HepG2 (cell line): ENCODE measurements at regions not wholly inside any gene's neighbourhood (a gene's known extent, or its start where the extent isn't known, plus 50 kb on each side); places are given as distances from the start of the nearest gene placed in this dataset.

ENCODE experiments used
- ATAC-seq: fragments of 200-7000 bp; cut with Tn5 transposase; 3 replicates; pipeline ENCODE4 v1.9.1; 2020; ENCODE audit warnings: mild to moderate bottlenecking, moderate library complexity
- BruUV-seq: library from RNA; stranded (reverse); fragments of 400-500 nt; replicated peaks from 2 replicates; lab custom pipeline; 2021; lab: Mats Ljungman, UMichigan
- CTCF ChIA-PET: fragments of 300-600 bp; formaldehyde crosslinking; extraction: SDS; loops from one replicate; lab custom pipeline; 2021; ENCODE audit warnings: low total read pairs, inconsistent platforms, low intra/inter-chr PET ratio; lab: Yijun Ruan, JAX
- POLR2A ChIA-PET: fragments of 350-600 bp; sonication (Branson Sonifier 250); formaldehyde crosslinking; loops from one replicate; lab custom pipeline; 2020; ENCODE audit warnings: antibody characterized with exemption, inconsistent platforms; lab: Yijun Ruan, JAX
- DNase-seq: peaks from one replicate; pipeline ENCODE4 v3.0.0-alpha.2; 2015; ENCODE audit warnings: low spot score
- FAIRE-seq: peaks from 3 replicates; lab custom pipeline; 2011; peaks lifted over from hg19 to GRCh38; lab: Jason Lieb, UNC
- H2AFZ ChIP-seq: one replicate; pipeline ENCODE4 v1.6.1; 2011; ENCODE audit warnings: low read length, inconsistent platforms
- H3K27ac ChIP-seq: fragments of 300-600 bp; 3 replicates; pipeline ENCODE4 v1.8.0; 2011; ENCODE audit warnings: mixed run types, mild to moderate bottlenecking, mixed read lengths, low read length, inconsistent platforms; ENCODE audit not compliant: insufficient read depth; ENCODE audit errors: extremely low read length
- H3K27me3 ChIP-seq, 2 experiments: fragments of 200-600 bp in 1 of 2; 2 replicates in 1 of 2; 3 replicates in 1 of 2; pipeline versions ENCODE4 v1.6.0 to v1.8.0; 2011; ENCODE audit warnings: low read length in 2 of 2, mild to moderate bottlenecking in 2 of 2, moderate library complexity in 2 of 2, inconsistent platforms in 1 of 2; ENCODE audit not compliant: insufficient read depth in 2 of 2, control insufficient read depth in 1 of 2
- H3K36me3 ChIP-seq, 2 experiments: fragments of 200-600 bp in 1 of 2; replicated peaks in 1 of 2; 2 replicates in 1 of 2; 3 replicates in 1 of 2; pipeline versions ENCODE4 v1.5.1 to v1.8.0; 2011; ENCODE audit warnings: low read length in 2 of 2, inconsistent platforms in 1 of 2; ENCODE audit not compliant: insufficient read depth in 2 of 2, control insufficient read depth in 1 of 2
- H3K4me1 ChIP-seq: 2 replicates; pipeline ENCODE4 v1.5.1; 2012; ENCODE audit warnings: low read length, inconsistent platforms; ENCODE audit not compliant: insufficient read depth
- H3K4me2 ChIP-seq: 2 replicates; pipeline ENCODE4 v1.6.0; 2011; ENCODE audit warnings: low read depth, low read length, inconsistent platforms
- H3K4me3 ChIP-seq, 3 experiments: fragments of 200-600 bp in 1 of 3; sonication (generic), shearing (Covaris generic) in 1 of 3; replicated peaks in 1 of 3; 2 replicates each; pipeline ENCODE4 v1.5.1; 2011 to 2016; ENCODE audit warnings: low read length in 3 of 3, inconsistent platforms in 2 of 3, low read depth in 2 of 3, mild to moderate bottlenecking in 2 of 3, control low read depth in 1 of 3, mixed read lengths in 1 of 3; ENCODE audit not compliant: insufficient read depth in 1 of 3
- H3K79me2 ChIP-seq: one replicate; pipeline ENCODE4 v1.6.1; 2011; ENCODE audit warnings: low read length, inconsistent platforms; ENCODE audit not compliant: insufficient read depth
- H3K9ac ChIP-seq: 2 replicates; pipeline ENCODE4 v1.6.0; 2011; ENCODE audit warnings: mild to moderate bottlenecking, low read depth, low read length, inconsistent platforms; ENCODE audit not compliant: insufficient read depth
- H3K9me3 ChIP-seq: 2 replicates; pipeline ENCODE4 v1.5.1; 2012; ENCODE audit warnings: mild to moderate bottlenecking, low read length
- H4K20me1 ChIP-seq: 2 replicates; pipeline ENCODE4 v1.6.0; 2011; ENCODE audit warnings: inconsistent platforms, mild to moderate bottlenecking, low read length, moderate library complexity; ENCODE audit not compliant: insufficient read depth
- CAMTA2 ChIP-seq: sonication (generic); formaldehyde crosslinking; IDR thresholded peaks from 2 replicates; pipeline ENCODE4 v1.4.0; 2020; ENCODE audit warnings: mild to moderate bottlenecking, missing genetic modification reagents, borderline replicate concordance
- KLF6 ChIP-seq: IDR thresholded peaks from 2 replicates; pipeline ENCODE4 v1.8.0; 2016; ENCODE audit warnings: missing biosample characterization, missing genetic modification reagents
- MLX ChIP-seq: IDR thresholded peaks from 2 replicates; pipeline ENCODE4 v1.6.1; 2016
- PAX8 ChIP-seq: sonication (generic); formaldehyde crosslinking; IDR thresholded peaks from 2 replicates; pipeline ENCODE4 v1.8.0; 2022; ENCODE audit warnings: mild to moderate bottlenecking, missing genetic modification reagents, borderline replicate concordance
- SOX6 ChIP-seq, 2 experiments: fragments of 450-650 bp in 1 of 2; sonication (generic) in 1 of 2; formaldehyde crosslinking in 1 of 2; IDR thresholded peaks; 2 replicates each; pipeline versions ENCODE4 v1.4.0 to v1.6.1; 2017 to 2020; ENCODE audit warnings: antibody characterized with exemption in 1 of 2, mild to moderate bottlenecking in 1 of 2, missing genetic modification reagents in 1 of 2
- SP140L ChIP-seq: sonication (generic); formaldehyde crosslinking; IDR thresholded peaks from 2 replicates; pipeline ENCODE4 v1.4.0; 2020; ENCODE audit warnings: missing genetic modification reagents, borderline replicate concordance
- TFDP2 ChIP-seq: sonication (generic); formaldehyde crosslinking; IDR thresholded peaks from 2 replicates; pipeline ENCODE4 v1.4.0; 2020; ENCODE audit warnings: missing genetic modification reagents
- ZFP62 ChIP-seq: sonication (generic); formaldehyde crosslinking; IDR thresholded peaks from 2 replicates; pipeline ENCODE4 v1.4.0; 2020; ENCODE audit warnings: missing genetic modification reagents
- ZKSCAN8 ChIP-seq: IDR thresholded peaks from 2 replicates; pipeline ENCODE4 v1.6.1; 2016; ENCODE audit warnings: borderline replicate concordance, missing genetic modification reagents, missing compliant biosample characterization
- ZNF101 ChIP-seq: sonication (generic); formaldehyde crosslinking; IDR thresholded peaks from 2 replicates; pipeline ENCODE4 v1.4.0; 2020; ENCODE audit warnings: mild to moderate bottlenecking, low read depth, missing genetic modification reagents, borderline replicate concordance
- ZNF3 ChIP-seq: IDR thresholded peaks from 2 replicates; pipeline ENCODE4 v1.7.0; 2017; ENCODE audit warnings: inconsistent platforms
- ZNF354B ChIP-seq: sonication (generic); formaldehyde crosslinking; IDR thresholded peaks from 2 replicates; pipeline ENCODE4 v1.8.0; 2022; ENCODE audit warnings: mild to moderate bottlenecking, missing genetic modification reagents
- ZNF441 ChIP-seq: sonication (generic); formaldehyde crosslinking; IDR thresholded peaks from 2 replicates; pipeline ENCODE4 v1.7.0; 2021; ENCODE audit warnings: missing genetic modification reagents, borderline replicate concordance
- ZNF746 ChIP-seq: sonication (generic); formaldehyde crosslinking; IDR thresholded peaks from 2 replicates; pipeline ENCODE4 v1.8.0; 2022; ENCODE audit warnings: mild to moderate bottlenecking, missing genetic modification reagents
- ZNF879 ChIP-seq: sonication (generic); formaldehyde crosslinking; IDR thresholded peaks from 2 replicates; pipeline ENCODE4 v1.8.1; 2023; ENCODE audit warnings: missing genetic modification reagents
- ZSCAN30 ChIP-seq: sonication (generic); formaldehyde crosslinking; IDR thresholded peaks from 2 replicates; pipeline ENCODE4 v1.5.0; 2020; ENCODE audit warnings: mild to moderate bottlenecking, missing genetic modification reagents
- WGBS: methylation state at CpG from one replicate; pipeline ENCODE4 v1.1.6; 2017; ENCODE audit warnings: low lambda C conversion rate; 5-methylcytosine and 5-hydroxymethylcytosine counted together
- in situ Hi-C: cut with HindIII; loops from 2 replicates; pipeline ENCODE4 v1.10.0; 2017; ENCODE audit warnings: low pct_unique_long_range_greater_than_20kb; ENCODE audit not compliant: extremely low pct_ligation_motif_present
- intact Hi-C: fragments of 100-400 bp; cut with micrococcal nuclease; formaldehyde crosslinking; loops from one replicate; pipeline ENCODE4 v1.10.0; 2022; ENCODE audit not compliant: unreplicated experiment
- TF ChIP-seq, protein P1 (sequence below): sonication (generic); formaldehyde crosslinking; IDR thresholded peaks from 2 replicates; pipeline ENCODE4 v1.5.1; 2020; ENCODE audit warnings: mild to moderate bottlenecking, missing genetic modification reagents, moderate library complexity
- TF ChIP-seq, protein P2 (sequence below): sonication (generic); formaldehyde crosslinking; conservative IDR thresholded peaks from 2 replicates; pipeline ENCODE4 v1.4.0; 2020; ENCODE audit warnings: missing genetic modification reagents

DNA sequence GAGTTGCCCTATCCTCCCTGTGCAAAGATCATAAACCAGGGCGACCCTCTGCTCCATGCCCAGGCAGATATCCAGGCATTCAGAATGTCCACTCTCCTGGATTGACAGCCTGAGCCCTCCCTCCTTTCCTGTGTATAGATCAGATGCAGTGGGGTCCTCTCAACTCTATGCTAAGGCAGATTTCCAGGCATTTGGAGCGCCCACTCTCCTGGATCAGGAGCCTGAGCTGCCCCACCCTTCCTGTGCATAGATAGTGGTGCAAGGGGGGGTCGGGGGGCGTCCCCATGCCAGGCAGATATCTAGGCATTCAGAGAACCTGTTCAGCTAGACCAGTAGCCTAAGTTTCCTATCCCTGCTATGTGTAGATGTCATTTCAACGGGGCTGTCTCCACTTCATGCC, 941.1 kb downstream of the PCDH19 start:
- in situ Hi-C loops, result no loop called here
- no CpG with 5 or more reads among the region's 5 CpGs for WGBS
- no peak for FAIRE-seq
- TF ChIP-seq SP140L, result no peak
- TF ChIP-seq ZNF101 (CRISPR knock-in tag), result no peak
- TF ChIP-seq PAX8 (CRISPR knock-in tag), result no peak
- no peak for TF ChIP-seq TFDP2 (CRISPR knock-in tag)
- TF ChIP-seq ZNF354B, result no peak
- TF ChIP-seq MLX (CRISPR knock-in tag), result no peak
- TF ChIP-seq ZNF746 (CRISPR knock-in tag), result no peak
- no peak for TF ChIP-seq ZFP62
- no peak for TF ChIP-seq KLF6 (CRISPR knock-in tag)
- no peak for TF ChIP-seq ZNF3 (CRISPR knock-in tag)
- TF ChIP-seq ZNF441 (CRISPR knock-in tag), result no peak
- TF ChIP-seq, protein P1, sequence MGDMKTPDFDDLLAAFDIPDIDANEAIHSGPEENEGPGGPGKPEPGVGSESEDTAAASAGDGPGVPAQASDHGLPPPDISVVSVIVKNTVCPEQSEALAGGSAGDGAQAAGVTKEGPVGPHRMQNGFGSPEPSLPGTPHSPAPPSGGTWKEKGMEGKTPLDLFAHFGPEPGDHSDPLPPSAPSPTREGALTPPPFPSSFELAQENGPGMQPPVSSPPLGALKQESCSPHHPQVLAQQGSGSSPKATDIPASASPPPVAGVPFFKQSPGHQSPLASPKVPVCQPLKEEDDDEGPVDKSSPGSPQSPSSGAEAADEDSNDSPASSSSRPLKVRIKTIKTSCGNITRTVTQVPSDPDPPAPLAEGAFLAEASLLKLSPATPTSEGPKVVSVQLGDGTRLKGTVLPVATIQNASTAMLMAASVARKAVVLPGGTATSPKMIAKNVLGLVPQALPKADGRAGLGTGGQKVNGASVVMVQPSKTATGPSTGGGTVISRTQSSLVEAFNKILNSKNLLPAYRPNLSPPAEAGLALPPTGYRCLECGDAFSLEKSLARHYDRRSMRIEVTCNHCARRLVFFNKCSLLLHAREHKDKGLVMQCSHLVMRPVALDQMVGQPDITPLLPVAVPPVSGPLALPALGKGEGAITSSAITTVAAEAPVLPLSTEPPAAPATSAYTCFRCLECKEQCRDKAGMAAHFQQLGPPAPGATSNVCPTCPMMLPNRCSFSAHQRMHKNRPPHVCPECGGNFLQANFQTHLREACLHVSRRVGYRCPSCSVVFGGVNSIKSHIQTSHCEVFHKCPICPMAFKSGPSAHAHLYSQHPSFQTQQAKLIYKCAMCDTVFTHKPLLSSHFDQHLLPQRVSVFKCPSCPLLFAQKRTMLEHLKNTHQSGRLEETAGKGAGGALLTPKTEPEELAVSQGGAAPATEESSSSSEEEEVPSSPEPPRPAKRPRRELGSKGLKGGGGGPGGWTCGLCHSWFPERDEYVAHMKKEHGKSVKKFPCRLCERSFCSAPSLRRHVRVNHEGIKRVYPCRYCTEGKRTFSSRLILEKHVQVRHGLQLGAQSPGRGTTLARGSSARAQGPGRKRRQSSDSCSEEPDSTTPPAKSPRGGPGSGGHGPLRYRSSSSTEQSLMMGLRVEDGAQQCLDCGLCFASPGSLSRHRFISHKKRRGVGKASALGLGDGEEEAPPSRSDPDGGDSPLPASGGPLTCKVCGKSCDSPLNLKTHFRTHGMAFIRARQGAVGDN (CRISPR knock-in tag), result no peak
- no peak for TF ChIP-seq SOX6 (IDR thresholded peaks at IDR 0.05)
- TF ChIP-seq SOX6 (CRISPR knock-in tag; IDR thresholded peaks at IDR 0.05), result no peak
- TF ChIP-seq, protein P2, sequence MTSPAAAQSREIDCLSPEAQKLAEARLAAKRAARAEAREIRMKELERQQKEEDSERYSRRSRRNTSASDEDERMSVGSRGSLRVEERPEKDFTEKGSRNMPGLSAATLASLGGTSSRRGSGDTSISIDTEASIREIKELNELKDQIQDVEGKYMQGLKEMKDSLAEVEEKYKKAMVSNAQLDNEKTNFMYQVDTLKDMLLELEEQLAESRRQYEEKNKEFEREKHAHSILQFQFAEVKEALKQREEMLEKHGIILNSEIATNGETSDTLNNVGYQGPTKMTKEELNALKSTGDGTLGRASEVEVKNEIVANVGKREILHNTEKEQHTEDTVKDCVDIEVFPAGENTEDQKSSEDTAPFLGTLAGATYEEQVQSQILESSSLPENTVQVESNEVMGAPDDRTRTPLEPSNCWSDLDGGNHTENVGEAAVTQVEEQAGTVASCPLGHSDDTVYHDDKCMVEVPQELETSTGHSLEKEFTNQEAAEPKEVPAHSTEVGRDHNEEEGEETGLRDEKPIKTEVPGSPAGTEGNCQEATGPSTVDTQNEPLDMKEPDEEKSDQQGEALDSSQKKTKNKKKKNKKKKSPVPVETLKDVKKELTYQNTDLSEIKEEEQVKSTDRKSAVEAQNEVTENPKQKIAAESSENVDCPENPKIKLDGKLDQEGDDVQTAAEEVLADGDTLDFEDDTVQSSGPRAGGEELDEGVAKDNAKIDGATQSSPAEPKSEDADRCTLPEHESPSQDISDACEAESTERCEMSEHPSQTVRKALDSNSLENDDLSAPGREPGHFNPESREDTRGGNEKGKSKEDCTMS (CRISPR knock-in tag), result no peak
- TF ChIP-seq ZSCAN30 (CRISPR knock-in tag), result no peak
- TF ChIP-seq ZKSCAN8, result no peak
- no peak for TF ChIP-seq CAMTA2 (CRISPR knock-in tag)
- TF ChIP-seq ZNF879, result no peak

More for the DNA sequence above, 941.1 kb downstream of the PCDH19 start:
- ChIA-PET CTCF (no interaction called here), POLR2A (no interaction called here)
- Histone ChIP-seq H3K27me3 (no peaks in the 10 kb centered on the region), H3K9me3 (no peaks in the 10 kb centered on the region), H3K36me3 (no peaks in the 10 kb centered on the region), H3K4me2 (no peak overlapping the region), H3K4me3 (no peak overlapping the region), H2AFZ (no peak overlapping the region), H3K79me2 (no peaks in the 10 kb centered on the region), H4K20me1 (no peaks in the 10 kb centered on the region), H3K9ac (no peak overlapping the region), H3K27ac (no peak overlapping the region), H3K4me1 (no peaks in the 10 kb centered on the region)
- ATAC-seq, result no peak
- intact Hi-C loops, result no loop called here
- no TSS peak for BruUV-seq
- no peak for DNase-seq
